Activated T-helper 17 cell treated with anti-CD3 and anti-CD28 coated beads, Interleukin-2, amount 50 U/mL, for 72 hours (primary cell): ENCODE measurements at regions not wholly inside any gene's neighbourhood (a gene's known extent, or its start where the extent isn't known, plus 50 kb on each side); places are given as distances from the start of the nearest gene placed in this dataset.
"Not testable (repeated sequence)": the region's sequence is repeated elsewhere in the genome, so short reads cannot be mapped to it uniquely, and the experiment has no call there.

Experiments
- ATAC-seq: fragments of 150-1000 bp; cut with Tn5 transposase; replicated peaks from 2 replicates; pipeline ENCODE4 v1.10.0; 2021; ENCODE audit warnings: mild to moderate bottlenecking, moderate library complexity
- H3K27ac Mint-ChIP-seq: one replicate; pipeline ENCODE4 v1.8.0; 2022; ENCODE audit warnings: mixed read lengths
- H3K27me3 Mint-ChIP-seq: one replicate; pipeline ENCODE4 v1.8.0; 2022; ENCODE audit warnings: mixed read lengths
- H3K36me3 Mint-ChIP-seq: one replicate; pipeline ENCODE4 v1.8.0; 2022; ENCODE audit warnings: low read depth, mild to moderate bottlenecking, mixed read lengths
- H3K4me1 Mint-ChIP-seq: one replicate; pipeline ENCODE4 v1.8.0; 2022; ENCODE audit warnings: mixed read lengths
- H3K4me3 Mint-ChIP-seq: one replicate; pipeline ENCODE4 v1.8.0; 2022; ENCODE audit warnings: mild to moderate bottlenecking, mixed read lengths
- H3K9me3 Mint-ChIP-seq: one replicate; pipeline ENCODE4 v1.8.0; 2022; ENCODE audit warnings: mixed read lengths

- no peaks in the 10 kb centered on the region for H3K27me3 Mint-ChIP-seq
- H3K4me3 Mint-ChIP-seq, result no peak overlapping the region
- H3K9me3 Mint-ChIP-seq, result peaks cover 11% of the 10 kb centered on the region
- H3K27ac Mint-ChIP-seq, result no peak overlapping the region
- ATAC-seq, result no peak
- H3K36me3 Mint-ChIP-seq, result no peaks in the 10 kb centered on the region
- no peaks in the 10 kb centered on the region for H3K4me1 Mint-ChIP-seq
Observed at GRCh38 chr3:145915787-145916186, 245.2 kb downstream of the PLOD2 start.

- H3K27me3 Mint-ChIP-seq, H3K4me1 Mint-ChIP-seq, H3K36me3 Mint-ChIP-seq, H3K27ac Mint-ChIP-seq, H3K4me3 Mint-ChIP-seq, H3K9me3 Mint-ChIP-seq, ATAC-seq: not testable (repeated sequence)
Observed at GRCh38 chr3:145927736-145928135, 233.2 kb downstream of the PLOD2 start.

- no peaks in the 10 kb centered on the region for H3K36me3 Mint-ChIP-seq
- ATAC-seq, result no peak
- no peaks in the 10 kb centered on the region for H3K4me1 Mint-ChIP-seq
- no peaks in the 10 kb centered on the region for H3K27me3 Mint-ChIP-seq
- H3K4me3 Mint-ChIP-seq, result no peak overlapping the region
- peaks cover 13% of the 10 kb centered on the region for H3K9me3 Mint-ChIP-seq
- no peak overlapping the region for H3K27ac Mint-ChIP-seq
Observed at GRCh38 chr3:145936971-145937370, 224.0 kb downstream of the PLOD2 start.

- no peak overlapping the region for H3K4me3 Mint-ChIP-seq
- H3K27me3 Mint-ChIP-seq, result no peaks in the 10 kb centered on the region
- no peak overlapping the region for H3K27ac Mint-ChIP-seq
- no peaks in the 10 kb centered on the region for H3K36me3 Mint-ChIP-seq
- no peak for ATAC-seq
- peaks cover 13% of the 10 kb centered on the region for H3K9me3 Mint-ChIP-seq
- no peaks in the 10 kb centered on the region for H3K4me1 Mint-ChIP-seq
Observed at GRCh38 chr3:145939431-145939830, 221.6 kb downstream of the PLOD2 start.

GRCh38 chr3:145942052-145942451 is 218.9 kb downstream of the PLOD2 start:
- H3K36me3 Mint-ChIP-seq, result no peaks in the 10 kb centered on the region
- H3K4me3 Mint-ChIP-seq, result no peak overlapping the region
- H3K4me1 Mint-ChIP-seq, result no peaks in the 10 kb centered on the region
- ATAC-seq, result no peak
- no peaks in the 10 kb centered on the region for H3K27me3 Mint-ChIP-seq
- H3K9me3 Mint-ChIP-seq, result no peaks in the 10 kb centered on the region
- H3K27ac Mint-ChIP-seq, result no peak overlapping the region

- ATAC-seq, result no peak
- H3K27ac Mint-ChIP-seq, result no peak overlapping the region
- H3K27me3 Mint-ChIP-seq, result no peaks in the 10 kb centered on the region
- H3K4me1 Mint-ChIP-seq, result no peaks in the 10 kb centered on the region
- no peaks in the 10 kb centered on the region for H3K36me3 Mint-ChIP-seq
- no peaks in the 10 kb centered on the region for H3K9me3 Mint-ChIP-seq
- H3K4me3 Mint-ChIP-seq, result no peak overlapping the region
Observed at GRCh38 chr3:145943952-145944351, 217.0 kb downstream of the PLOD2 start.

- H3K4me1 Mint-ChIP-seq, result no peaks in the 10 kb centered on the region
- no peaks in the 10 kb centered on the region for H3K27me3 Mint-ChIP-seq
- no peak overlapping the region for H3K4me3 Mint-ChIP-seq
- H3K36me3 Mint-ChIP-seq, result no peaks in the 10 kb centered on the region
- no peak overlapping the region for H3K27ac Mint-ChIP-seq
- H3K9me3 Mint-ChIP-seq, result peaks cover 4% of the 10 kb centered on the region
- no peak for ATAC-seq
Observed at GRCh38 chr3:145951441-145951840, 209.5 kb downstream of the PLOD2 start.

GRCh38 chr3:145952536-145952935 is 208.4 kb downstream of the PLOD2 start:
- no peaks in the 10 kb centered on the region for H3K36me3 Mint-ChIP-seq
- H3K27me3 Mint-ChIP-seq, result no peaks in the 10 kb centered on the region
- H3K4me1 Mint-ChIP-seq, result no peaks in the 10 kb centered on the region
- H3K27ac Mint-ChIP-seq, result no peak overlapping the region
- ATAC-seq, result no peak
- peaks cover 4% of the 10 kb centered on the region for H3K9me3 Mint-ChIP-seq
- no peak overlapping the region for H3K4me3 Mint-ChIP-seq

GRCh38 chr3:145953316-145953715 is 207.7 kb downstream of the PLOD2 start:
- H3K4me3 Mint-ChIP-seq, result no peak overlapping the region

GRCh38 chr3:145959457-145960088 is 201.4 kb downstream of the PLOD2 start:
- no peak for ATAC-seq
- Mint-ChIP-seq H3K36me3 (no peaks in the 10 kb centered on the region), H3K9me3 (no peaks in the 10 kb centered on the region), H3K4me3 (no peak overlapping the region), H3K27me3 (no peaks in the 10 kb centered on the region), H3K4me1 (no peaks in the 10 kb centered on the region), H3K27ac (no peak overlapping the region)

More at GRCh38 chr3:145953316-145953715, 207.7 kb downstream of the PLOD2 start:
- no peaks in the 10 kb centered on the region for H3K27me3 Mint-ChIP-seq
- H3K36me3 Mint-ChIP-seq, result no peaks in the 10 kb centered on the region
- H3K27ac Mint-ChIP-seq, result no peak overlapping the region
- H3K9me3 Mint-ChIP-seq, result peaks cover 4% of the 10 kb centered on the region
- no peak for ATAC-seq
- no peaks in the 10 kb centered on the region for H3K4me1 Mint-ChIP-seq

- Mint-ChIP-seq H3K27ac (no peak overlapping the region), H3K36me3 (no peaks in the 10 kb centered on the region), H3K4me3 (no peak overlapping the region), H3K4me1 (no peaks in the 10 kb centered on the region), H3K9me3 (no peaks in the 10 kb centered on the region), H3K27me3 (no peaks in the 10 kb centered on the region)
- ATAC-seq, result no peak
Observed at GRCh38 chr3:145963111-145963510, 197.9 kb downstream of the PLOD2 start.

GRCh38 chr3:145967043-145967442 is 193.9 kb downstream of the PLOD2 start:
- no peaks in the 10 kb centered on the region for H3K4me1 Mint-ChIP-seq
- H3K27ac Mint-ChIP-seq, result no peak overlapping the region
- ATAC-seq, result no peak
- H3K9me3 Mint-ChIP-seq, result no peaks in the 10 kb centered on the region
- H3K4me3 Mint-ChIP-seq, result no peak overlapping the region
- H3K36me3 Mint-ChIP-seq, result no peaks in the 10 kb centered on the region
- no peaks in the 10 kb centered on the region for H3K27me3 Mint-ChIP-seq

- Mint-ChIP-seq H3K36me3 (no peaks in the 10 kb centered on the region), H3K4me3 (no peak overlapping the region), H3K27me3 (no peaks in the 10 kb centered on the region), H3K27ac (no peak overlapping the region), H3K9me3 (no peaks in the 10 kb centered on the region), H3K4me1 (no peaks in the 10 kb centered on the region)
- ATAC-seq, result no peak
Observed at GRCh38 chr3:145971186-145971585, 189.8 kb downstream of the PLOD2 start.

GRCh38 chr3:145972851-145973250 is 188.1 kb downstream of the PLOD2 start:
- no peaks in the 10 kb centered on the region for H3K4me1 Mint-ChIP-seq
- H3K4me3 Mint-ChIP-seq, result no peak overlapping the region
- peaks cover 4% of the 10 kb centered on the region for H3K9me3 Mint-ChIP-seq
- H3K27me3 Mint-ChIP-seq, result no peaks in the 10 kb centered on the region
- H3K36me3 Mint-ChIP-seq, result no peaks in the 10 kb centered on the region
- H3K27ac Mint-ChIP-seq, result no peak overlapping the region
- ATAC-seq, result no peak

- Mint-ChIP-seq H3K4me3 (no peak overlapping the region), H3K36me3 (no peaks in the 10 kb centered on the region), H3K9me3 (peaks cover 25% of the 10 kb centered on the region), H3K27me3 (no peaks in the 10 kb centered on the region), H3K27ac (no peak overlapping the region), H3K4me1 (no peaks in the 10 kb centered on the region)
- no peak for ATAC-seq
Observed at GRCh38 chr3:145981056-145981455, 179.9 kb downstream of the PLOD2 start.

GRCh38 chr3:145983101-145983500 is 177.9 kb downstream of the PLOD2 start:
- H3K9me3 Mint-ChIP-seq, result peaks cover 18% of the 10 kb centered on the region
- H3K4me1 Mint-ChIP-seq, result no peaks in the 10 kb centered on the region
- no peak overlapping the region for H3K4me3 Mint-ChIP-seq
- no peaks in the 10 kb centered on the region for H3K27me3 Mint-ChIP-seq
- H3K36me3 Mint-ChIP-seq, result no peaks in the 10 kb centered on the region
- no peak for ATAC-seq
- no peak overlapping the region for H3K27ac Mint-ChIP-seq
